ENCODE measurements at regions not wholly inside any gene's neighbourhood (a gene's known extent, or its start where the extent isn't known, plus 50 kb on each side); places are given as distances from the start of the nearest gene placed in this dataset.
A peak's percentile ranks its signal among the peaks of the same experiment; 100 is the strongest.

GRCh38 chr5:74156728-74157383 is 483.7 kb downstream of the ENC1 start:
- Histone ChIP-seq H4K20me1 (ENCODE audit: low read length) (no peaks in the 10 kb centered on the region), H3K4me2 (ENCODE audit: low read length) (no peak overlapping the region), H3K27ac (ENCODE audit: low read length) (no peak overlapping the region), H3K4me1 (ENCODE audit: insufficient read depth, low read length) (no peaks in the 10 kb centered on the region), H3K9ac (ENCODE audit: low read length) (no peak overlapping the region), H3K9me2 (replicated peaks; ENCODE audit: low read length) (no peaks in the 10 kb centered on the region), H3K4me3 (ENCODE audit: low read length) (no peak overlapping the region), H3K27me3 (ENCODE audit: low read length) (no peaks in the 10 kb centered on the region), H3F3A (ENCODE audit: low read length, unreplicated experiment) (no peaks in the 10 kb centered on the region), H2AFZ (ENCODE audit: low read length) (no peak overlapping the region), H3K36me3 (ENCODE audit: low read depth, low read length) (no peaks in the 10 kb centered on the region), H3K79me2 (ENCODE audit: low read length) (no peaks in the 10 kb centered on the region), H3K9me3 (ENCODE audit: low read length) (no peaks in the 10 kb centered on the region)
- ChIA-PET POLR2A (ENCODE audit: unreplicated experiment) (no interaction called here), CTCF (no interaction called here)
- BruUV-seq (replicated peaks): no TSS peak
- intact Hi-C loops (cut with micrococcal nuclease): no loop called here
- TF ChIP-seq EZH2phosphoT487 (IDR thresholded peaks at IDR 0.05; ENCODE audit: borderline replicate concordance, low read length): no peak
- TF ChIP-seq CTCF (conservative IDR thresholded peaks at IDR 0.05; ENCODE audit: low read depth, low read length): no peak
- no peak for TF ChIP-seq EZH2 (IDR thresholded peaks at IDR 0.05; ENCODE audit: low read length, unreplicated experiment)
- ATAC-seq (no peak), DNase-seq (peak; percentile 13)

GRCh38 chr5:74155501-74155900 is 485.0 kb downstream of the ENC1 start:
- Histone ChIP-seq H3K9me3 (ENCODE audit: low read length) (no peaks in the 10 kb centered on the region), H3K4me1 (ENCODE audit: insufficient read depth, low read length) (no peaks in the 10 kb centered on the region), H3K4me2 (ENCODE audit: low read length) (no peak overlapping the region), H3K4me3 (ENCODE audit: low read length) (no peak overlapping the region), H3K9ac (ENCODE audit: low read length) (no peak overlapping the region), H2AFZ (ENCODE audit: low read length) (no peak overlapping the region), H3F3A (ENCODE audit: low read length, unreplicated experiment) (no peaks in the 10 kb centered on the region), H3K27me3 (ENCODE audit: low read length) (no peaks in the 10 kb centered on the region), H3K27ac (ENCODE audit: low read length) (no peak overlapping the region), H3K36me3 (ENCODE audit: low read depth, low read length) (no peaks in the 10 kb centered on the region), H3K9me2 (replicated peaks; ENCODE audit: low read length) (no peaks in the 10 kb centered on the region), H3K79me2 (ENCODE audit: low read length) (no peaks in the 10 kb centered on the region), H4K20me1 (ENCODE audit: low read length) (no peaks in the 10 kb centered on the region)
- BruUV-seq (replicated peaks): no TSS peak
- intact Hi-C loops (cut with micrococcal nuclease): no loop called here
- no peak for TF ChIP-seq CTCF (conservative IDR thresholded peaks at IDR 0.05; ENCODE audit: low read depth, low read length)
- ATAC-seq (no peak), DNase-seq (no peak)
- POLR2A ChIA-PET (ENCODE audit: unreplicated experiment): no interaction called here
- CTCF ChIA-PET: no interaction called here

GRCh38 chr5:74154526-74154925 is 486.0 kb downstream of the ENC1 start:
- Histone ChIP-seq H3K79me2 (ENCODE audit: low read length) (no peaks in the 10 kb centered on the region), H2AFZ (ENCODE audit: low read length) (no peak overlapping the region), H3K9me3 (ENCODE audit: low read length) (no peaks in the 10 kb centered on the region), H3F3A (ENCODE audit: low read length, unreplicated experiment) (no peaks in the 10 kb centered on the region), H3K4me1 (ENCODE audit: insufficient read depth, low read length) (peaks cover 4% of the 10 kb centered on the region), H3K9ac (ENCODE audit: low read length) (no peak overlapping the region), H3K27me3 (ENCODE audit: low read length) (no peaks in the 10 kb centered on the region), H4K20me1 (ENCODE audit: low read length) (no peaks in the 10 kb centered on the region), H3K9me2 (replicated peaks; ENCODE audit: low read length) (no peaks in the 10 kb centered on the region), H3K36me3 (ENCODE audit: low read depth, low read length) (no peaks in the 10 kb centered on the region), H3K27ac (ENCODE audit: low read length) (no peak overlapping the region), H3K4me3 (ENCODE audit: low read length) (no peak overlapping the region), H3K4me2 (ENCODE audit: low read length) (no peak overlapping the region)
- ATAC-seq (no peak), DNase-seq (no peak)
- TF ChIP-seq EZH2phosphoT487 (IDR thresholded peaks at IDR 0.05; ENCODE audit: borderline replicate concordance, low read length): no peak
- no peak for TF ChIP-seq EZH2 (IDR thresholded peaks at IDR 0.05; ENCODE audit: low read length, unreplicated experiment)
- TF ChIP-seq CTCF (conservative IDR thresholded peaks at IDR 0.05; ENCODE audit: low read depth, low read length): no peak
- ChIA-PET POLR2A (ENCODE audit: unreplicated experiment) (no interaction called here), CTCF (no interaction called here)
- no TSS peak for BruUV-seq (replicated peaks)
- intact Hi-C loops (cut with micrococcal nuclease): no loop called here
